A673 (cell line): ENCODE measurements at regions not wholly inside any gene's neighbourhood (a gene's known extent, or its start where the extent isn't known, plus 50 kb on each side); places are given as distances from the start of the nearest gene placed in this dataset.

ENCODE experiments used
- CTCF ChIP-seq: fragments of 300-800, 200-600 bp; sonication (generic); conservative IDR thresholded peaks from 2 replicates; pipeline ENCODE4 v1.5.1; 2017; ENCODE audit warnings: low read depth, mild to moderate bottlenecking, antibody characterized with exemption, low read length, moderate library complexity, mixed read lengths
- EZH2 ChIP-seq: fragments of 200-600 bp; sonication (generic); IDR thresholded peaks from 2 replicates; pipeline ENCODE4 v1.6.1; 2017; ENCODE audit warnings: borderline replicate concordance, low read depth, mild to moderate bottlenecking, mixed read lengths, antibody characterized with exemption, low read length; ENCODE audit not compliant: poor library complexity, severe bottlenecking

GRCh38 chr7:118053353-118053752 lies 130.6 kb upstream of the LSM8 start:
- TF ChIP-seq CTCF (no peak), EZH2 (no peak)
